ENCODE measurements at regions not wholly inside any gene's neighbourhood (a gene's known extent, or its start where the extent isn't known, plus 50 kb on each side); places are given as distances from the start of the nearest gene placed in this dataset.

DNA sequence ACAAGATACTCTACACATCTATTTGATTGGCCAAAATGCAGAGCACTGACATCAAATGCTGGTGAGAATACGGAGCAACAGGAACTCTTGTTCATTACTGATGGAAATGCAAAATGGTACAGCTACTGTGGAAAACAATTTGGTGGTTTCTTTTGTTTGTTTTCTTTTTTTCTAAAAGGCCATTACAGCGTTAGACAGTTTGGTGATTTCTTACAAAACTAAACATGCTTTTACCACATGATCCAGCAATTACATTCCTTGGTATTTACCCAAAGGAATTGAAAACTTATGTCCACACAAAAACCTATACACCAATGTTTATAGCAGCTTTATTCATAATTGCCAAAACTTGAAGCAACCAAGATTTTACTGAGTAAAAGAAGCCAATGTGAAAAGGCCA lies 66.4 kb upstream of the FBXO28 start:
- H4K20me1 ChIP-seq (ENCODE audit: insufficient read depth, poor library complexity, severe bottlenecking): no peaks in the 10 kb centered on the region
- no peak overlapping the region for H3K4me3 ChIP-seq
- H3K36me3 ChIP-seq (replicated peaks; ENCODE audit: insufficient read depth, low read depth): no peaks in the 10 kb centered on the region
- TF ChIP-seq EZH2phosphoT487 (IDR thresholded peaks at IDR 0.05; ENCODE audit: low read depth, severe bottlenecking, unreplicated experiment): no peak
- TF ChIP-seq EZH2 (IDR thresholded peaks at IDR 0.05; ENCODE audit: borderline replicate concordance): no peak
- TF ChIP-seq, protein P1, sequence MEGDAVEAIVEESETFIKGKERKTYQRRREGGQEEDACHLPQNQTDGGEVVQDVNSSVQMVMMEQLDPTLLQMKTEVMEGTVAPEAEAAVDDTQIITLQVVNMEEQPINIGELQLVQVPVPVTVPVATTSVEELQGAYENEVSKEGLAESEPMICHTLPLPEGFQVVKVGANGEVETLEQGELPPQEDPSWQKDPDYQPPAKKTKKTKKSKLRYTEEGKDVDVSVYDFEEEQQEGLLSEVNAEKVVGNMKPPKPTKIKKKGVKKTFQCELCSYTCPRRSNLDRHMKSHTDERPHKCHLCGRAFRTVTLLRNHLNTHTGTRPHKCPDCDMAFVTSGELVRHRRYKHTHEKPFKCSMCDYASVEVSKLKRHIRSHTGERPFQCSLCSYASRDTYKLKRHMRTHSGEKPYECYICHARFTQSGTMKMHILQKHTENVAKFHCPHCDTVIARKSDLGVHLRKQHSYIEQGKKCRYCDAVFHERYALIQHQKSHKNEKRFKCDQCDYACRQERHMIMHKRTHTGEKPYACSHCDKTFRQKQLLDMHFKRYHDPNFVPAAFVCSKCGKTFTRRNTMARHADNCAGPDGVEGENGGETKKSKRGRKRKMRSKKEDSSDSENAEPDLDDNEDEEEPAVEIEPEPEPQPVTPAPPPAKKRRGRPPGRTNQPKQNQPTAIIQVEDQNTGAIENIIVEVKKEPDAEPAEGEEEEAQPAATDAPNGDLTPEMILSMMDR (IDR thresholded peaks at IDR 0.05; ENCODE audit: poor library complexity): no peak
- H3K27ac ChIP-seq: no peak overlapping the region
- no peak overlapping the region for H2AFZ ChIP-seq
- 76% methylated on average over 2 of the region's 2 CpGs for WGBS (ENCODE audit: low lambda C conversion rate, missing lambda C conversion rate)
- no peaks in the 10 kb centered on the region for H3K4me1 ChIP-seq (ENCODE audit: insufficient read depth)
- DNase-seq (ENCODE audit: low spot score): no peak
- H3K27me3 ChIP-seq: no peaks in the 10 kb centered on the region
- H3K9me2 ChIP-seq (replicated peaks; ENCODE audit: insufficient read depth): no peaks in the 10 kb centered on the region
- H3K9me3 ChIP-seq (ENCODE audit: low read depth): no peaks in the 10 kb centered on the region
- no peaks in the 10 kb centered on the region for H3K79me2 ChIP-seq
- no peak overlapping the region for H3K4me2 ChIP-seq

DNA sequence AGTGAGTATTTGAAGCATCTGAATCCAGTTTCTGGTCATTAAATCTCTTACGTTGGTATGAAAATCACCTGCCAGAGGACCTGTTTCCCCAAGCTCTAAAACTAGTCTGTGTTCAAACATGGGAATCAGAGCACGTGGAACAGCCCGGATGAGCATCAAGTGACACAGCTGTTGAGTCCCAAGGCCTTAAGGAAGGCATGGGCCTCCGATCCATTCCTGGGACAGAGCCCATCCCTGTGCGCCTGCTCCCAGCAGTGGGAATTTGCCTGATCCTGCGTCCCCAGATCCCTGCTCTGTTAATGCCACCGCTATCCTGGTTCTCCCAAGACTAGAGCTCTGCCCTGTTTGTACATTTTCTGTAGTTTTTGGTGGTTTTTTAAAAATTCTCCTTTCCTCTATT lies 68.4 kb upstream of the FBXO28 start:
- no peaks in the 10 kb centered on the region for H3K27me3 ChIP-seq
- TF ChIP-seq, protein P1 (IDR thresholded peaks at IDR 0.05; ENCODE audit: poor library complexity): no peak
- TF ChIP-seq EZH2phosphoT487 (IDR thresholded peaks at IDR 0.05; ENCODE audit: low read depth, severe bottlenecking, unreplicated experiment): no peak
- TF ChIP-seq EZH2 (IDR thresholded peaks at IDR 0.05; ENCODE audit: borderline replicate concordance): no peak

DNA sequence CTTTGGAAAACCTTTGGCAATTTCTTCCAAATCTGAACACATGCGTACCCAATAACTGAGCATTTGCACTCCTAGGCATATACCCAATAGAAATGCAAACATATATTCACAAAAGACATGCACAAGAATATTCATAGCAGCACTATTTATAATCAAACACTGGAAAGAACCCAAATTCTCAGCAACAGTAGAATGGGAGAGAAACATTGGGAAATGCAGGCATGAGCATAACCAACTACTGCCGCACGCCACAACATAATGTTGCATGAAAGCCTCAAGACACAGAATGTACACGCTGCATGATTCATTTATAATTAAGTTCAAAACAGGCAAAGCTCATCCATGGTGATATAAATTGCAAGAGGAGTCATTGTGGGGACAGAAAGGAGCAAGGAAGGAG lies 69.5 kb upstream of the FBXO28 start:
- Histone ChIP-seq H3K9me2 (replicated peaks; ENCODE audit: insufficient read depth) (no peaks in the 10 kb centered on the region), H3K27me3 (no peaks in the 10 kb centered on the region), H3K9me3 (ENCODE audit: low read depth) (no peaks in the 10 kb centered on the region), H3K36me3 (replicated peaks; ENCODE audit: insufficient read depth, low read depth) (no peaks in the 10 kb centered on the region), H3K4me2 (no peak overlapping the region), H4K20me1 (ENCODE audit: insufficient read depth, poor library complexity, severe bottlenecking) (no peaks in the 10 kb centered on the region), H3K4me1 (ENCODE audit: insufficient read depth) (no peaks in the 10 kb centered on the region), H3K4me3 (no peak overlapping the region), H3K79me2 (no peaks in the 10 kb centered on the region), H2AFZ (no peak overlapping the region), H3K27ac (no peak overlapping the region)
- TF ChIP-seq EZH2phosphoT487 (IDR thresholded peaks at IDR 0.05; ENCODE audit: low read depth, severe bottlenecking, unreplicated experiment): no peak
- TF ChIP-seq, protein P1 (IDR thresholded peaks at IDR 0.05; ENCODE audit: poor library complexity): no peak
- no peak for TF ChIP-seq EZH2 (IDR thresholded peaks at IDR 0.05; ENCODE audit: borderline replicate concordance)
- 99% methylated on average over 4 of the region's 4 CpGs for WGBS (ENCODE audit: low lambda C conversion rate, missing lambda C conversion rate)
- DNase-seq (ENCODE audit: low spot score): no peak

More for the DNA sequence above, 68.4 kb upstream of the FBXO28 start:
- Histone ChIP-seq H3K4me3 (no peak overlapping the region), H3K9me3 (ENCODE audit: low read depth) (no peaks in the 10 kb centered on the region), H3K4me1 (ENCODE audit: insufficient read depth) (no peaks in the 10 kb centered on the region), H4K20me1 (ENCODE audit: insufficient read depth, poor library complexity, severe bottlenecking) (no peaks in the 10 kb centered on the region), H3K27ac (no peak overlapping the region), H3K36me3 (replicated peaks; ENCODE audit: insufficient read depth, low read depth) (no peaks in the 10 kb centered on the region), H3K4me2 (no peak overlapping the region), H3K79me2 (no peaks in the 10 kb centered on the region), H3K9me2 (replicated peaks; ENCODE audit: insufficient read depth) (no peaks in the 10 kb centered on the region), H2AFZ (no peak overlapping the region)
- 78% methylated on average over 7 of the region's 7 CpGs for WGBS (ENCODE audit: low lambda C conversion rate, missing lambda C conversion rate)
- DNase-seq (ENCODE audit: low spot score): no peak
